ENCODE measurements at regions not wholly inside any gene's neighbourhood (a gene's known extent, or its start where the extent isn't known, plus 50 kb on each side); places are given as distances from the start of the nearest gene placed in this dataset.

DNA sequence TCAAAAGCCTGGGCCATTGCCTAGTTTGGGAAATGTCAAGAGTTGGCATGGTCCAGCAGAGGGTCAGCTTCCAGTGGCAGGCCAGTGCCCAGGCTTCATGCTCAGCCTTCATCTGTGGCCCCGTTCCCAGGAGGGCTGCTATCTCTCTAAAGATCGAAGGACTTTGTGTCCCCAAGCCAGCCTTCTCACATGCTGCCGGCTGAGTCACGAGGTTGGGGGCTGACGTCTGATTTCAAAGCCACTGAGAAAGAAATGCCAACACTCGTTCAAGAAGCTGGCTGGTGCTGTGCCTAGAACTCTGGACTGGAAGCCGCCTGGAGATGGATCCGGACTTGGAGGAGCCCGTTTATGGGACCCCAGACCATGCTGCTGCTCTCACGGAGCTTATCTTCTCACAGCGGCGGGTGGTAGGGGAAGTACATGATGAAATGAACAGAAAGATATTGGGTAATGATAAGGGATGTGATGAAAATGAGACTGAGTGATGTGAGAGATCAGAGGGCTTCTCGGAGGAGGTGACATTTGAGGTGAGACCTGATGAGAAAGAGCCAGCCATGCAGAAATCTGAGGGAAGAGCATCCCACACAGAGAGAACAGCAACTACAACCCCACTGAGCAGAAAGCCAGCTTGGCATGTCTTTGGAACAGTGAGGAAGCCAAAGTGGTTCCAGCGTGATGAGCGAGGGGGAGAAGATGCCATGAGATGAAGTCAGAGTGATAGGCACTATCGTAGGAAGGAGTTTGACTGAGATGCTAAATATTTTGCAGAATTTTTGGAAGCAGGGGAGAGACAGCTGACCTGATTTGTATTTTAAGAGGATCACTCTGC lies 54.9 kb upstream of the BOD1 start:
- DNase-seq (ENCODE audit: low read depth, low spot score): no peak
- TF ChIP-seq, protein P1, sequence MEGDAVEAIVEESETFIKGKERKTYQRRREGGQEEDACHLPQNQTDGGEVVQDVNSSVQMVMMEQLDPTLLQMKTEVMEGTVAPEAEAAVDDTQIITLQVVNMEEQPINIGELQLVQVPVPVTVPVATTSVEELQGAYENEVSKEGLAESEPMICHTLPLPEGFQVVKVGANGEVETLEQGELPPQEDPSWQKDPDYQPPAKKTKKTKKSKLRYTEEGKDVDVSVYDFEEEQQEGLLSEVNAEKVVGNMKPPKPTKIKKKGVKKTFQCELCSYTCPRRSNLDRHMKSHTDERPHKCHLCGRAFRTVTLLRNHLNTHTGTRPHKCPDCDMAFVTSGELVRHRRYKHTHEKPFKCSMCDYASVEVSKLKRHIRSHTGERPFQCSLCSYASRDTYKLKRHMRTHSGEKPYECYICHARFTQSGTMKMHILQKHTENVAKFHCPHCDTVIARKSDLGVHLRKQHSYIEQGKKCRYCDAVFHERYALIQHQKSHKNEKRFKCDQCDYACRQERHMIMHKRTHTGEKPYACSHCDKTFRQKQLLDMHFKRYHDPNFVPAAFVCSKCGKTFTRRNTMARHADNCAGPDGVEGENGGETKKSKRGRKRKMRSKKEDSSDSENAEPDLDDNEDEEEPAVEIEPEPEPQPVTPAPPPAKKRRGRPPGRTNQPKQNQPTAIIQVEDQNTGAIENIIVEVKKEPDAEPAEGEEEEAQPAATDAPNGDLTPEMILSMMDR (IDR thresholded peaks at IDR 0.05; ENCODE audit: low read depth, low read length): no peak
- H3K4me3 ChIP-seq (ENCODE audit: low read depth, low read length): no peak overlapping the region
- in situ Hi-C loops (cut with HindIII; ENCODE audit: low sequenced_read_pairs): no loop called here

DNA sequence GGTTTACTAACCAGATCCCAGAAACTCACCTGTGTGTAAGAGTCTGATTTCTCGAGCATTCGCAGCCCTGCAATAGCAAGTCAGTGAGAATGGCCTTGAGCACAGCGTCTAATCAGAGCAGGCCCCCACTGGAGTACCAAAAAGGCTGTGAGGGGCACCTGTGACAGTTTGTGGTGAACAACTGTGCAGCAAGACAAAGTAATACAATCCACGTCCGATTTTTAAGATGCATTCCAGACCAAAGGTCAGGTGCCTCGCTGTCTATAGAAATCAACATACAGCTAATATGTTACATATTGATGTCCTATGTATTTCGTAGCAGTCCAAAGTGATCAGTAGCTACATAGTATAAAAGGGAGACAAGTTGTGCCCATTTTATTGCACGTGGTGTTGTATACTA lies 55.7 kb upstream of the BOD1 start:
- DNase-seq (ENCODE audit: low read depth, low spot score): no peak
- in situ Hi-C loops (cut with HindIII; ENCODE audit: low sequenced_read_pairs): no loop called here
- H3K4me3 ChIP-seq (ENCODE audit: low read depth, low read length): no peak overlapping the region
- TF ChIP-seq, protein P1 (IDR thresholded peaks at IDR 0.05; ENCODE audit: low read depth, low read length): no peak

DNA sequence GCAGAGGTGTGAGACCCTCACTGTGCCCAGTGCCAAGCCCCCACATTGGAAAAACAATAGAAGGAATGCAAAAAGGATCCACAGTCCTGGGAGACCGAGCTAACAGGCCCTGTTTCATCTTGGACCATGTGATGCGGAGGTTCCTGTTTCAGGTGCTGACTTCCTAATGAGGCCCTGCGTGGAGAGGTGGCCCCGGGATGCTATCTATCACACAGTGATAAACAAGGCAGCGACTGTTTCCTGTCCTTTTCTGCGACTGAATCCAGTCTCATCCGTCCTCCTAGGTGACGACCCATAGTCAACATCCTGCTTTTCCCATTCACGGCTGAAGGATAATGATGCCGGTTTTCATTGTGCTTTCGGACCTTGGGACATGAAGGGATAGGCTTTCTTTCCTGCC lies 56.4 kb upstream of the BOD1 start:
- in situ Hi-C loops (cut with HindIII; ENCODE audit: low sequenced_read_pairs): no loop called here
- TF ChIP-seq, protein P1 (IDR thresholded peaks at IDR 0.05; ENCODE audit: low read depth, low read length): no peak
- DNase-seq (ENCODE audit: low read depth, low spot score): no peak
- no peak overlapping the region for H3K4me3 ChIP-seq (ENCODE audit: low read depth, low read length)

DNA sequence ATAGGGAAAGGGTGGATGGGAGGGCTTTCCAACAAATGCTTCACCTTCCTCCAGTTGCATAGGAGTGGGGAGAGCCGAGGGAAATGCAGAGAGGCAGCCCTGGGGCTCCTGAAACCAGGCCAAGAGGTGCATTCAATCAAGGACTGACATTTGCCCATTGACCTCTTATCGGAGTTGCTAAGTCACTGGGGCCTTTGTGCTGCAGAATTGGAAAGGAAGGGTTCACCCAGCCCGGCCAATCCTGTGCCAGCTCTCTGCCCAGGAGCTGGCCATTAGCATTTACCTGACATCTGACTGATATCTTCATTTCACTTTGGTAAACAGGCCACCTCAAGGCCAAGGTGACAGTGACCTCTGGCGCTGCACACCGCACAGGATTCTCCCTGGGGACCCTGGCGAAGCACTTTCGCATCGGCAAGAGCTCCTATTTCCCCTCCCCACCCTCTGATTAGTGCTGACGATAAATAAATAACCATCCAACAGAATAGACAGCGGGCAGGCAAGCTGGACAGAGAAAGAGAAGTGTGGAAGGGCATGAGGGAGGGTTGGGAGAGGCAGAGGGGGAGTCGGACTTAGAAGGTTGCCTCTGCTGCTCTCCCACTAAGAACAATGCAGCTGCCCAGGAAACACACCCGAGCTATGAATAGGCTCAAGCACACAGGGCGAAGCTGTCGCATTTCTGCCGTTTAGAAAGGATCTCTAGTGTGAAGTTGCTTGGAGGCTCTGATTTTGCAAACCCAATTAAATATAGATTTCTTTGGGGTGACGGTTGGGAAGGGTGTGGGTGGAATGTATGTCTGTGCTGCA lies 57.0 kb upstream of the BOD1 start:
- no peak overlapping the region for H3K4me3 ChIP-seq (ENCODE audit: low read depth, low read length)
- no peak for DNase-seq (ENCODE audit: low read depth, low spot score)
- in situ Hi-C loops (cut with HindIII; ENCODE audit: low sequenced_read_pairs): no loop called here
- TF ChIP-seq, protein P1 (IDR thresholded peaks at IDR 0.05; ENCODE audit: low read depth, low read length): no peak

DNA sequence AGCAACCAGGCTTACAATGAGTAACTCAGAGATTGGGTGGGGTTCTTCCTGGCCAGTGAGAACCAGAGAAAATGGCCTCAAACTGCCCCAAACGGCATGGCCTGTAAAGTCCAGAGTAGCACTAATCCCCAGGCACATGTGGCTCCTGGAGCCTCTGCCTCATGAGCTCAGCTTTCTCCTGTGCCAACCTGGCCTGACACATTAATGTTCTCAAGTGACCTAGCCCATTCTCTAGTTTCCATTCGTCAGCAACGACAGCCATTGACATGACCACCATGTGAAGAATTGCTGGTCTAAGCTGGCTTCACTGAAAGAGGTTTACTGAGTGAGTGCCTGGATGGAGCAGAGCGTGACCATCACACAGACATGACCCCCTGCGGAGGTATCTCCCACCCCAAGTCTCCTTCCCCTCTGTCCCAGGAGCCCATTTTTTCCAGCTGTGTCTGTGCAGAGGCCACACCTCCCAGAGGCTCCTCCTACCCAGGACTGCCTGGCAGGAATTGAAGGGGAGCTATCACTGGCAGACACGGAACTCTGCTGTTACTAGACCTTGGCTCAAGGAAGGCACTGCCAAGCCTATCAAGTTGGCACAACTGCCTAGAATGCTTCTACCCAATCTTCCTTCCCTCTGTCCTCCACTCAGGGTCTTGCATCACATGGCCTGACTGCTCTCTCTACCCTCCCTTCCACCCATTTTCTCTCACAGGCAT lies 59.0 kb upstream of the BOD1 start:
- in situ Hi-C loops (cut with HindIII; ENCODE audit: low sequenced_read_pairs): no loop called here
- TF ChIP-seq, protein P1 (IDR thresholded peaks at IDR 0.05; ENCODE audit: low read depth, low read length): no peak
- H3K4me3 ChIP-seq (ENCODE audit: low read depth, low read length): no peak overlapping the region
- no peak for DNase-seq (ENCODE audit: low read depth, low spot score)

DNA sequence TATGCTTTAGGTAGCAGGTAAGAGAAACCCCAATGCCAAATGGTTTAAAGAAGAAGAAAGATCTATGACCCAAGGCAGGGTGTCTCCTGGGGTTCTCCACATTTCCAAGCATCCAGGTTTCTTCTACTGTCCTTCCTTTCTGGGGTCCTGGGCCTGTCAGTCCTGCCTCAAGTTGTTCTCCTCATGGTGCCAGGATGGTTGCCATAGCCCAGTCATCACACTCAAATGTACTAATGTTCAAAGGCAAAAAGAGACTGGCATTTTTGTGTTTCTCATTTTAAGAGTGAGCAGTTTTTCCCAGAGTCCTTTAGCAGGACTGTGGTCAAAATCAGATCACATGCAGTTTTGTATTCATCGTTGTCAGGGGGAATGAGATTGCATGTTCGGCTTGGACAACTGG lies 59.9 kb upstream of the BOD1 start:
- DNase-seq (ENCODE audit: low read depth, low spot score): no peak
- no peak overlapping the region for H3K4me3 ChIP-seq (ENCODE audit: low read depth, low read length)
- TF ChIP-seq, protein P1 (IDR thresholded peaks at IDR 0.05; ENCODE audit: low read depth, low read length): no peak
- in situ Hi-C loops (cut with HindIII; ENCODE audit: low sequenced_read_pairs): no loop called here

All from astrocyte of the spinal cord (primary cell).